ENCODE measurements at regions not wholly inside any gene's neighbourhood (a gene's known extent, or its start where the extent isn't known, plus 50 kb on each side); places are given as distances from the start of the nearest gene placed in this dataset.

- TF ChIP-seq EZH2phosphoT487 (IDR thresholded peaks at IDR 0.05; ENCODE audit: unreplicated experiment) (no peak), CREB1 (CRISPR knock-in tag; IDR thresholded peaks at IDR 0.05; ENCODE audit: low read depth) (no peak), POLR2AphosphoS5 (IDR thresholded peaks at IDR 0.05; ENCODE audit: low read depth) (no peak), EZH2 (IDR thresholded peaks at IDR 0.05; ENCODE audit: low read depth, unreplicated experiment) (no peak)
- TF ChIP-seq, protein P1, sequence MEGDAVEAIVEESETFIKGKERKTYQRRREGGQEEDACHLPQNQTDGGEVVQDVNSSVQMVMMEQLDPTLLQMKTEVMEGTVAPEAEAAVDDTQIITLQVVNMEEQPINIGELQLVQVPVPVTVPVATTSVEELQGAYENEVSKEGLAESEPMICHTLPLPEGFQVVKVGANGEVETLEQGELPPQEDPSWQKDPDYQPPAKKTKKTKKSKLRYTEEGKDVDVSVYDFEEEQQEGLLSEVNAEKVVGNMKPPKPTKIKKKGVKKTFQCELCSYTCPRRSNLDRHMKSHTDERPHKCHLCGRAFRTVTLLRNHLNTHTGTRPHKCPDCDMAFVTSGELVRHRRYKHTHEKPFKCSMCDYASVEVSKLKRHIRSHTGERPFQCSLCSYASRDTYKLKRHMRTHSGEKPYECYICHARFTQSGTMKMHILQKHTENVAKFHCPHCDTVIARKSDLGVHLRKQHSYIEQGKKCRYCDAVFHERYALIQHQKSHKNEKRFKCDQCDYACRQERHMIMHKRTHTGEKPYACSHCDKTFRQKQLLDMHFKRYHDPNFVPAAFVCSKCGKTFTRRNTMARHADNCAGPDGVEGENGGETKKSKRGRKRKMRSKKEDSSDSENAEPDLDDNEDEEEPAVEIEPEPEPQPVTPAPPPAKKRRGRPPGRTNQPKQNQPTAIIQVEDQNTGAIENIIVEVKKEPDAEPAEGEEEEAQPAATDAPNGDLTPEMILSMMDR (conservative IDR thresholded peaks at IDR 0.05; ENCODE audit: low read depth in 2 of 2): no peak
- TF ChIP-seq, protein P2, sequence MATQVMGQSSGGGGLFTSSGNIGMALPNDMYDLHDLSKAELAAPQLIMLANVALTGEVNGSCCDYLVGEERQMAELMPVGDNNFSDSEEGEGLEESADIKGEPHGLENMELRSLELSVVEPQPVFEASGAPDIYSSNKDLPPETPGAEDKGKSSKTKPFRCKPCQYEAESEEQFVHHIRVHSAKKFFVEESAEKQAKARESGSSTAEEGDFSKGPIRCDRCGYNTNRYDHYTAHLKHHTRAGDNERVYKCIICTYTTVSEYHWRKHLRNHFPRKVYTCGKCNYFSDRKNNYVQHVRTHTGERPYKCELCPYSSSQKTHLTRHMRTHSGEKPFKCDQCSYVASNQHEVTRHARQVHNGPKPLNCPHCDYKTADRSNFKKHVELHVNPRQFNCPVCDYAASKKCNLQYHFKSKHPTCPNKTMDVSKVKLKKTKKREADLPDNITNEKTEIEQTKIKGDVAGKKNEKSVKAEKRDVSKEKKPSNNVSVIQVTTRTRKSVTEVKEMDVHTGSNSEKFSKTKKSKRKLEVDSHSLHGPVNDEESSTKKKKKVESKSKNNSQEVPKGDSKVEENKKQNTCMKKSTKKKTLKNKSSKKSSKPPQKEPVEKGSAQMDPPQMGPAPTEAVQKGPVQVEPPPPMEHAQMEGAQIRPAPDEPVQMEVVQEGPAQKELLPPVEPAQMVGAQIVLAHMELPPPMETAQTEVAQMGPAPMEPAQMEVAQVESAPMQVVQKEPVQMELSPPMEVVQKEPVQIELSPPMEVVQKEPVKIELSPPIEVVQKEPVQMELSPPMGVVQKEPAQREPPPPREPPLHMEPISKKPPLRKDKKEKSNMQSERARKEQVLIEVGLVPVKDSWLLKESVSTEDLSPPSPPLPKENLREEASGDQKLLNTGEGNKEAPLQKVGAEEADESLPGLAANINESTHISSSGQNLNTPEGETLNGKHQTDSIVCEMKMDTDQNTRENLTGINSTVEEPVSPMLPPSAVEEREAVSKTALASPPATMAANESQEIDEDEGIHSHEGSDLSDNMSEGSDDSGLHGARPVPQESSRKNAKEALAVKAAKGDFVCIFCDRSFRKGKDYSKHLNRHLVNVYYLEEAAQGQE (IDR thresholded peaks at IDR 0.05; ENCODE audit: unreplicated experiment): no peak
Measured at GRCh38 chr2:126761981-126762878, 106.3 kb downstream of the GYPC start.
